K562 (cell line): ENCODE measurements at regions not wholly inside any gene's neighbourhood (a gene's known extent, or its start where the extent isn't known, plus 50 kb on each side); places are given as distances from the start of the nearest gene placed in this dataset.

Experiments used
- ATAC-seq: fragments of 200-7000 bp; cut with Tn5 transposase; 3 replicates; pipeline ENCODE4 v1.9.1; 2020; ENCODE audit warnings: moderate library complexity
- BruUV-seq: library from RNA; stranded (reverse); fragments of 400-500 nt; replicated peaks from 2 replicates; lab custom pipeline; 2021; lab: Mats Ljungman, UMichigan
- CTCF ChIA-PET: fragments of 300-600 bp; formaldehyde crosslinking; extraction: SDS; loops from one replicate; lab custom pipeline; 2021; ENCODE audit warnings: low intra/inter-chr PET ratio; lab: Yijun Ruan, JAX
- POLR2A ChIA-PET: fragments of 300-600, 350-650 bp; sonication (Branson Sonifier 250); formaldehyde crosslinking; extraction: SDS; loops from one replicate; lab custom pipeline; 2021; ENCODE audit warnings: antibody characterized with exemption, inconsistent platforms; lab: Yijun Ruan, JAX
- DNase-seq, 4 experiments: peaks; one replicate each; pipeline versions ENCODE4 v3.0.0 to v3.0.0-alpha.2; 2011 to 2018; ENCODE audit warnings: low spot score in 3 of 4, mixed read lengths in 3 of 4; ENCODE audit errors: extremely low read depth in 1 of 4
- FAIRE-seq: peaks from 2 replicates; lab custom pipeline; 2011; peaks lifted over from hg19 to GRCh38; lab: Jason Lieb, UNC
- H2AFZ ChIP-seq: 2 replicates; pipeline ENCODE4 v1.6.0; 2011; ENCODE audit warnings: low read depth, low read length, control low read depth, inconsistent platforms
- H3K27ac ChIP-seq: fragments of 200-600 bp; 3 replicates; pipeline ENCODE4 v1.8.0; 2011; ENCODE audit warnings: low read depth, mild to moderate bottlenecking, control low read depth, inconsistent platforms, low read length, moderate library complexity, mixed read lengths; ENCODE audit errors: extremely low read depth
- H3K27me3 ChIP-seq, 2 experiments: fragments of 300-600 bp in 1 of 2; 2 replicates in 1 of 2; 3 replicates in 1 of 2; pipeline versions ENCODE4 v1.6.0 to v1.8.0; 2011; ENCODE audit warnings: inconsistent platforms in 2 of 2, low read length in 2 of 2, mild to moderate bottlenecking in 1 of 2, mixed read lengths in 1 of 2, moderate library complexity in 1 of 2; ENCODE audit not compliant: control insufficient read depth in 2 of 2, insufficient read depth in 2 of 2
- H3K36me3 ChIP-seq: fragments of 300-600 bp; 3 replicates; pipeline ENCODE4 v1.8.0; 2011; ENCODE audit warnings: mild to moderate bottlenecking, low read length, inconsistent platforms; ENCODE audit not compliant: control insufficient read depth, insufficient read depth
- H3K4me1 ChIP-seq, 2 experiments: fragments of 200-600 bp in 1 of 2; replicated peaks in 1 of 2; 2 replicates in 1 of 2; 3 replicates in 1 of 2; pipeline versions ENCODE4 v1.5.1 to v1.8.0; 2011; ENCODE audit warnings: inconsistent platforms in 2 of 2, low read length in 2 of 2, mild to moderate bottlenecking in 1 of 2, mixed read lengths in 1 of 2, moderate library complexity in 1 of 2; ENCODE audit not compliant: control insufficient read depth in 2 of 2, insufficient read depth in 2 of 2
- H3K4me2 ChIP-seq: 2 replicates; pipeline ENCODE4 v1.6.1; 2011; ENCODE audit warnings: low read length, control low read depth, inconsistent platforms, mixed read lengths; ENCODE audit not compliant: insufficient read depth
- H3K4me3 ChIP-seq: fragments of 200-600 bp; sonication (generic), shearing (Covaris generic); 2 replicates; pipeline ENCODE4 v1.5.1; 2016; ENCODE audit warnings: control low read depth, inconsistent platforms
- H3K79me2 ChIP-seq: fragments of 200-600 bp; 3 replicates; pipeline ENCODE4 v1.8.0; 2011; ENCODE audit warnings: low read length, inconsistent platforms; ENCODE audit not compliant: control insufficient read depth, insufficient read depth
- H3K9ac ChIP-seq, 2 experiments: 2 replicates each; pipeline versions ENCODE4 v1.6.0 to v1.6.1; 2011; ENCODE audit warnings: low read depth in 2 of 2, low read length in 2 of 2, control low read depth in 1 of 2, inconsistent platforms in 1 of 2, mild to moderate bottlenecking in 1 of 2, mixed read lengths in 1 of 2; ENCODE audit not compliant: insufficient read depth in 1 of 2
- H3K9me1 ChIP-seq: one replicate; pipeline ENCODE4 v1.6.0; 2011; ENCODE audit warnings: inconsistent platforms, mild to moderate bottlenecking, low read length, moderate library complexity; ENCODE audit not compliant: control insufficient read depth, insufficient read depth
- H3K9me3 ChIP-seq: replicated peaks from 2 replicates; pipeline ENCODE4 v1.5.1; 2011; ENCODE audit warnings: low read depth, low read length, inconsistent platforms; ENCODE audit not compliant: control insufficient read depth, insufficient read depth
- H4K20me1 ChIP-seq: replicated peaks from 2 replicates; pipeline ENCODE4 v1.6.1; 2011; ENCODE audit warnings: low read length, inconsistent platforms, mixed read lengths; ENCODE audit not compliant: control insufficient read depth, insufficient read depth
- ETS2 ChIP-seq: IDR thresholded peaks from 2 replicates; pipeline ENCODE4 v1.6.1; 2016; ENCODE audit warnings: borderline replicate concordance, missing genetic modification characterization, mild to moderate bottlenecking, moderate library complexity, missing compliant biosample characterization; ENCODE audit not compliant: poor library complexity, severe bottlenecking
- ETV1 ChIP-seq: fragments of 450-650 bp; conservative IDR thresholded peaks from 2 replicates; pipeline ENCODE4 v1.6.1; 2016; ENCODE audit warnings: missing genetic modification characterization, control low read depth, low read depth, missing compliant biosample characterization
- GTF3C2 ChIP-seq: IDR thresholded peaks from 3 replicates; pipeline ENCODE4 v1.6.1; 2011; ENCODE audit warnings: borderline replicate concordance, mild to moderate bottlenecking, moderate library complexity; ENCODE audit not compliant: insufficient read length; ENCODE audit errors: extremely low read depth
- NFRKB ChIP-seq: fragments of 450-650 bp; IDR thresholded peaks from 2 replicates; pipeline ENCODE4 v1.6.1; 2016; ENCODE audit warnings: low read depth
- RBM25 ChIP-seq: fragments of 200-400 bp; formaldehyde crosslinking; IDR thresholded peaks from 2 replicates; pipeline ENCODE4 v1.6.1; 2018; ENCODE audit warnings: low read length, low read depth, moderate library complexity; ENCODE audit not compliant: severe bottlenecking
- ZBTB1 ChIP-seq: sonication (generic); formaldehyde crosslinking; IDR thresholded peaks from 2 replicates; pipeline ENCODE4 v1.8.1; 2023; ENCODE audit warnings: missing genetic modification reagents, low read depth, mild to moderate bottlenecking, borderline replicate concordance
- ZNF318 ChIP-seq, 2 experiments: fragments of 450-650 bp; IDR thresholded peaks; 2 replicates each; pipeline ENCODE4 v1.6.1; 2016; ENCODE audit warnings: mild to moderate bottlenecking in 2 of 2, borderline replicate concordance in 1 of 2, low read depth in 1 of 2, moderate library complexity in 1 of 2
- ZNF77 ChIP-seq: fragments of 250-450 bp; sonication (Bioruptor Pico); IDR thresholded peaks from 2 replicates; pipeline ENCODE4 v1.5.0; 2020
- WGBS: fragments of 100-300 bp; shearing (Covaris generic); methylation state at CpG from one replicate; pipeline ENCODE4 v1.1.6; 2016; ENCODE audit warnings: low coverage, mixed read lengths; ENCODE audit not compliant: insufficient coverage; ENCODE audit errors: missing lambda C conversion rate; 5-methylcytosine and 5-hydroxymethylcytosine counted together
- in situ Hi-C: fragments of 300-500 bp; cut with MboI; formaldehyde crosslinking; loops from 4 replicates; pipeline ENCODE4 v1.15.0; 2018; ENCODE audit warnings: inconsistent platforms, mixed read lengths
- intact Hi-C: fragments of 100-400 bp; cut with micrococcal nuclease; formaldehyde crosslinking; loops from 2 replicates; pipeline ENCODE4 v1.14.2; 2022

GRCh38 chr16:6528217-6528616 is 804.4 kb upstream of the RBFOX1 start (continued):
- no peak for TF ChIP-seq ZNF318 (IDR thresholded peaks at IDR 0.05; ENCODE audit: borderline replicate concordance in 1 of 2, low read depth in 1 of 2)
- TF ChIP-seq ZNF77 (CRISPR knock-in tag): no peak

DNA sequence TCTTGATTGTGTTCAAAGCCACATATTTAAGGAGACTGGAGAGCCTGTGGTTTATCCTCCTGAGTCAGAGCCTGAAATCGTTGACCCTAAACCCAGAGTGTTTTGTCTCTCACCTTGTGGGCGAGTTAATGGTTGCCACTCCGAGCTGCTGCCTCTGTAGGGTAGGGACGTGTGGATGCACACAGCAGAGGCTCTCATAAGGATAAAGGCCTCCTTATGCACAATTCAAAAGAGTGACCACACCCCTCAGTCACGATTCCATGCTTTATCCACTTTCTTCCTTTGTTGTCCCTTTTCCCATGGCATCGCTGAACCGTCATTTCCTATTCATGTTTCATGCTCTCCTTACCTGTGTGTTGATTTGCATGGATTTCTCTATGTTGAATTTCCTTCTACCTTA is 805.0 kb upstream of the RBFOX1 start:
- DNase-seq (no peak), FAIRE-seq (no peak), ATAC-seq (no peak)
- POLR2A ChIA-PET: no interaction called here
- in situ Hi-C loops: no loop called here
- no peak overlapping the region for H3K27ac ChIP-seq
- intact Hi-C loops: no loop called here
- no TSS peak for BruUV-seq
- H3K79me2 ChIP-seq: no peaks in the 10 kb centered on the region
- H3K4me1 ChIP-seq: no peaks in the 10 kb centered on the region
- H2AFZ ChIP-seq: no peak overlapping the region
- no peaks in the 10 kb centered on the region for H3K36me3 ChIP-seq
- CTCF ChIA-PET: no interaction called here
- no peaks in the 10 kb centered on the region for H3K9me3 ChIP-seq
- H4K20me1 ChIP-seq: no peaks in the 10 kb centered on the region
- H3K4me3 ChIP-seq: no peak overlapping the region
- H3K9ac ChIP-seq: no peak overlapping the region
- no peaks in the 10 kb centered on the region for H3K9me1 ChIP-seq
- 0% methylated on average over 7 of the region's 7 CpGs for WGBS
- no peaks in the 10 kb centered on the region; a peak in 1 of 5 replicates for H3K27me3 ChIP-seq
- no peak overlapping the region for H3K4me2 ChIP-seq
- no peak for TF ChIP-seq GTF3C2
- TF ChIP-seq ETV1 (tag): no peak
- TF ChIP-seq NFRKB: no peak
- TF ChIP-seq RBM25: no peak
- no peak for TF ChIP-seq ZBTB1 (CRISPR knock-in tag)
- TF ChIP-seq ETS2: no peak
